IMR-90 (cell line): ENCODE measurements at regions not wholly inside any gene's neighbourhood (a gene's known extent, or its start where the extent isn't known, plus 50 kb on each side); places are given as distances from the start of the nearest gene placed in this dataset.

Experiments
- ATAC-seq: fragments of 200-7000 bp; cut with Tn5 transposase; 2 replicates; pipeline ENCODE4 v1.9.1; 2020; ENCODE audit warnings: low read depth, mild to moderate bottlenecking, moderate library complexity
- BruUV-seq: library from RNA; stranded (reverse); fragments of 400-500 nt; replicated peaks from 2 replicates; lab custom pipeline; 2021; lab: Mats Ljungman, UMichigan
- CTCF ChIA-PET: fragments of 300-600 bp; formaldehyde crosslinking; extraction: SDS; loops from one replicate; lab custom pipeline; 2021; ENCODE audit warnings: antibody characterized with exemption; lab: Yijun Ruan, JAX
- POLR2A ChIA-PET: fragments of 300-600 bp; sonication (Branson Sonifier 250); formaldehyde crosslinking; loops from one replicate; lab custom pipeline; 2022; ENCODE audit warnings: antibody characterized with exemption; ENCODE audit not compliant: unreplicated experiment; lab: Charles Lee
- DNase-seq: peaks from one replicate; pipeline ENCODE4 v3.0.0; 2013
- H2AFZ ChIP-seq: replicated peaks from 2 replicates; pipeline ENCODE3; 2013; ENCODE audit warnings: low read length, mild to moderate bottlenecking; ENCODE audit not compliant: poor library complexity
- H2AK5ac ChIP-seq: 2 replicates; pipeline ENCODE4 v1.6.1; 2013; ENCODE audit warnings: low read depth, low read length, inconsistent platforms
- H2AK9ac ChIP-seq: replicated peaks from 2 replicates; pipeline ENCODE3; 2013; ENCODE audit warnings: mild to moderate bottlenecking, low read depth, low read length, moderate library complexity; ENCODE audit not compliant: poor library complexity
- H2BK120ac ChIP-seq: 2 replicates; pipeline ENCODE4 v1.6.1; 2013; ENCODE audit warnings: low read depth, low read length, inconsistent platforms
- H2BK15ac ChIP-seq: 3 replicates; pipeline ENCODE4 v1.6.1; 2013; ENCODE audit warnings: low read depth, low read length, inconsistent platforms
- H2BK20ac ChIP-seq: 2 replicates; pipeline ENCODE4 v1.6.1; 2013; ENCODE audit warnings: low read depth, mild to moderate bottlenecking, inconsistent platforms, low read length, moderate library complexity
- H2BK5ac ChIP-seq: 2 replicates; pipeline ENCODE4 v1.6.1; 2013; ENCODE audit warnings: mild to moderate bottlenecking, low read depth, low read length, inconsistent platforms; ENCODE audit not compliant: poor library complexity, severe bottlenecking
- H3K14ac ChIP-seq: replicated peaks from 2 replicates; pipeline ENCODE4 v1.6.1; 2013; ENCODE audit warnings: low read depth, low read length, inconsistent platforms
- H3K18ac ChIP-seq: 2 replicates; pipeline ENCODE4 v1.6.1; 2013; ENCODE audit warnings: low read depth, low read length, control low read depth
- H3K23ac ChIP-seq: 2 replicates; pipeline ENCODE4 v1.6.1; 2013; ENCODE audit warnings: low read depth, low read length, inconsistent platforms
- H3K27ac ChIP-seq: 2 replicates; pipeline ENCODE4 v1.5.1; 2013; ENCODE audit warnings: mild to moderate bottlenecking, control low read depth, low read length; ENCODE audit not compliant: insufficient read depth
- H3K27me3 ChIP-seq: 2 replicates; pipeline ENCODE4 v1.6.1; 2013; ENCODE audit warnings: low read length; ENCODE audit not compliant: control insufficient read depth, insufficient read depth
- H3K36me3 ChIP-seq: 2 replicates; pipeline ENCODE4 v1.6.1; 2013; ENCODE audit warnings: low read length, mixed read lengths; ENCODE audit not compliant: control insufficient read depth, insufficient read depth
- H3K4ac ChIP-seq: 2 replicates; pipeline ENCODE4 v1.6.1; 2013; ENCODE audit warnings: low read depth, low read length, inconsistent platforms
- H3K4me1 ChIP-seq: 2 replicates; pipeline ENCODE4 v1.6.1; 2013; ENCODE audit warnings: low read length, mixed read lengths; ENCODE audit not compliant: control insufficient read depth, insufficient read depth
- H3K4me2 ChIP-seq: 2 replicates; pipeline ENCODE4 v1.6.1; 2013; ENCODE audit warnings: low read depth, mild to moderate bottlenecking, control low read depth, low read length, moderate library complexity
- H3K4me3 ChIP-seq: 2 replicates; pipeline ENCODE4 v1.5.1; 2013; ENCODE audit warnings: low read depth, mild to moderate bottlenecking, control low read depth, low read length, moderate library complexity; ENCODE audit not compliant: insufficient read depth
- H3K56ac ChIP-seq: 2 replicates; pipeline ENCODE4 v1.6.1; 2013; ENCODE audit warnings: low read length, inconsistent platforms; ENCODE audit not compliant: insufficient read depth; ENCODE audit errors: extremely low read depth
- H3K79me1 ChIP-seq, 2 experiments: 2 replicates each; pipeline ENCODE4 v1.6.1; 2013; ENCODE audit warnings: low read length in 2 of 2, inconsistent platforms in 1 of 2, low read depth in 1 of 2
- H3K9ac ChIP-seq: 2 replicates; pipeline ENCODE4 v1.6.1; 2013; ENCODE audit warnings: low read depth, low read length, control low read depth
- H3K9me1 ChIP-seq: 2 replicates; pipeline ENCODE4 v1.6.1; 2013; ENCODE audit warnings: low read length, inconsistent platforms; ENCODE audit not compliant: insufficient read depth
- H3K9me3 ChIP-seq: 2 replicates; pipeline ENCODE4 v1.6.1; 2013; ENCODE audit warnings: low read length; ENCODE audit not compliant: control insufficient read depth, insufficient read depth
- H4K20me1 ChIP-seq: 2 replicates; pipeline ENCODE4 v1.6.1; 2013; ENCODE audit warnings: low read length, inconsistent platforms; ENCODE audit not compliant: insufficient read depth
- H4K5ac ChIP-seq: 2 replicates; pipeline ENCODE4 v1.6.1; 2013; ENCODE audit warnings: mild to moderate bottlenecking, low read depth, low read length, control low read depth
- H4K8ac ChIP-seq, 2 experiments: 2 replicates each; pipeline ENCODE4 v1.6.1; 2013; ENCODE audit warnings: low read depth in 2 of 2, low read length in 2 of 2, control low read depth in 1 of 2, inconsistent platforms in 1 of 2
- H4K91ac ChIP-seq: 2 replicates; pipeline ENCODE4 v1.6.1; 2013; ENCODE audit warnings: low read depth, low read length, inconsistent platforms; ENCODE audit not compliant: insufficient read depth
- BHLHE40 ChIP-seq: fragments of 150-350 bp; IDR thresholded peaks from 2 replicates; pipeline ENCODE4 v1.6.1; 2016; ENCODE audit warnings: mild to moderate bottlenecking, low read depth, low read length
- CEBPB ChIP-seq: IDR thresholded peaks from 2 replicates; pipeline ENCODE4 v1.6.1; 2012; ENCODE audit warnings: low read depth, low read length, improper control_type of control experiment
- CHD1 ChIP-seq: IDR thresholded peaks from 2 replicates; pipeline ENCODE4 v1.6.1; 2012; ENCODE audit warnings: low read depth, low read length, improper control_type of control experiment
- CTCF ChIP-seq: conservative IDR thresholded peaks from 2 replicates; pipeline ENCODE4 v1.5.1; 2012; ENCODE audit warnings: mild to moderate bottlenecking, low read depth, low read length, improper control_type of control experiment
- FOS ChIP-seq: fragments of 150-350 bp; IDR thresholded peaks from 2 replicates; pipeline ENCODE4 v1.6.1; 2016; ENCODE audit warnings: low read depth, low read length
- MAFK ChIP-seq: IDR thresholded peaks from 2 replicates; pipeline ENCODE4 v1.6.1; 2012; ENCODE audit warnings: low read depth, low read length, improper control_type of control experiment
- MAZ ChIP-seq: IDR thresholded peaks from 2 replicates; pipeline ENCODE4 v1.6.1; 2012; ENCODE audit warnings: low read depth, mild to moderate bottlenecking, low read length, improper control_type of control experiment, moderate library complexity, borderline replicate concordance
- MXI1 ChIP-seq: IDR thresholded peaks from 2 replicates; pipeline ENCODE4 v1.6.1; 2012; ENCODE audit warnings: low read depth, mild to moderate bottlenecking, low read length, moderate library complexity, borderline replicate concordance
- NFE2L2 ChIP-seq: fragments of 150-350 bp; IDR thresholded peaks from 2 replicates; pipeline ENCODE4 v1.6.1; 2016; ENCODE audit warnings: low read depth, mild to moderate bottlenecking, low read length
- POLR2A ChIP-seq: IDR thresholded peaks from 2 replicates; pipeline ENCODE4 v1.6.1; 2012; ENCODE audit warnings: mild to moderate bottlenecking, low read depth, low read length
- RAD21 ChIP-seq: IDR thresholded peaks from 2 replicates; pipeline ENCODE4 v1.6.1; 2012; ENCODE audit warnings: low read length, improper control_type of control experiment
- RCOR1 ChIP-seq: IDR thresholded peaks from 2 replicates; pipeline ENCODE4 v1.6.1; 2012; ENCODE audit warnings: mild to moderate bottlenecking, low read length, improper control_type of control experiment; ENCODE audit not compliant: insufficient replicate concordance
- RFX5 ChIP-seq: IDR thresholded peaks from 2 replicates; pipeline ENCODE4 v1.8.0; 2012; ENCODE audit warnings: low read depth, mild to moderate bottlenecking, low read length, moderate library complexity
- SMC3 ChIP-seq: fragments of 150-350 bp; IDR thresholded peaks from 2 replicates; pipeline ENCODE4 v1.6.1; 2016; ENCODE audit warnings: low read depth, mild to moderate bottlenecking, antibody characterized with exemption, low read length, moderate library complexity
- USF2 ChIP-seq: fragments of 150-350 bp; IDR thresholded peaks from 2 replicates; pipeline ENCODE4 v1.6.1; 2017; ENCODE audit warnings: mild to moderate bottlenecking, antibody characterized with exemption, low read length, low read depth
- WGBS, 2 experiments: methylation state at CpG; one replicate each; pipeline versions ENCODE4 v1.1.5 to v1.1.7; 2013; ENCODE audit warnings: missing lambda C conversion rate in 2 of 2; ENCODE audit not compliant: insufficient read length in 1 of 2; ENCODE audit errors: extremely low coverage in 2 of 2; 5-methylcytosine and 5-hydroxymethylcytosine counted together
- dilution Hi-C: fragments of 300-500 bp; cut with HindIII; formaldehyde crosslinking; loops from one replicate; pipeline ENCODE4 v1.14.3; 2018; ENCODE audit warnings: low sequenced_read_pairs; ENCODE audit not compliant: unreplicated experiment
- in situ Hi-C: fragments of 300-500 bp; cut with MboI; formaldehyde crosslinking; loops from 3 replicates; pipeline ENCODE4 v1.14.3; 2019; ENCODE audit warnings: low sequenced_read_pairs, inconsistent platforms, mixed read lengths
- intact Hi-C: fragments of 100-400 bp; cut with micrococcal nuclease; formaldehyde crosslinking; loops from 2 replicates; pipeline ENCODE4 v1.10.0; 2022
- TF ChIP-seq, protein P1 (sequence below): fragments of 150-350 bp; IDR thresholded peaks from 2 replicates; pipeline ENCODE4 v1.6.1; 2016; ENCODE audit warnings: low read depth, mild to moderate bottlenecking, low read length, moderate library complexity, borderline replicate concordance

DNA sequence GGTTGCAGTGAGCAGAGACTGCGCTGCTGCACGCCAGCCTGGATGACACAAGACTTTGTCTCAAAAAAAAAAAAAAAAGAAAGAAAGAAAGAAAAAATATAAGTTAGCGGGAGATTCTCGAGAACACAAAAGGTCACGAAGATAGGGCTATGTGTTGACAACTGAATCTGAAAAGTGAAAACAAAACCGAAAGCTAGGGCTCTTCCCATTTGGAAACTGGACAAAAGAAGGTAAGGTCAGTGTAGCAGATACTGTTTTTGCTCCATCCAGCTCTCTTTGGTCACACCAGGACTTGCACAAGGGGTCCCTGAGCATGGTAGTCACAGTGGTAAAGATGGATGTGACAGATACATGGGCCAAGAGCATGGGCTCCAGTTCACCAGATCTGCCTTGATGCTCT is 60.4 kb upstream of the MAP10 start:
- Histone ChIP-seq H2BK120ac (no peak overlapping the region), H3K23ac (no peak overlapping the region), H2AFZ (no peak overlapping the region), H2BK15ac (no peak overlapping the region), H3K4me2 (no peak overlapping the region), H4K20me1 (no peaks in the 10 kb centered on the region), H3K9ac (no peak overlapping the region), H3K79me1 (no peaks in the 10 kb centered on the region), H2BK5ac (no peak overlapping the region), H3K27me3 (no peaks in the 10 kb centered on the region), H3K9me3 (peaks cover 10% of the 10 kb centered on the region), H4K91ac (no peak overlapping the region), H3K36me3 (no peaks in the 10 kb centered on the region), H3K4me3 (no peak overlapping the region), H3K18ac (no peak overlapping the region), H2BK20ac (no peak overlapping the region), H3K56ac (no peak overlapping the region), H3K27ac (no peak overlapping the region), H4K8ac (no peak overlapping the region), H4K5ac (no peak overlapping the region; the same call in 1 of the 2 replicates), H2AK5ac (no peak overlapping the region), H2AK9ac (no peak overlapping the region), H3K14ac (no peak overlapping the region), H3K4ac (no peak overlapping the region), H3K4me1 (no peaks in the 10 kb centered on the region), H3K9me1 (no peaks in the 10 kb centered on the region)
- intact Hi-C loops (no loop called here), dilution Hi-C loops (no loop called here), in situ Hi-C loops (no loop called here)
- no peak for DNase-seq
- no TSS peak for BruUV-seq
- CTCF ChIA-PET, result no interaction called here
- WGBS, 2 experiments, result 66% methylated on average over 3 of the region's 6 CpGs; no CpG with 5 or more reads in 1 of the 2 experiments
- no peak for TF ChIP-seq NFE2L2
- TF ChIP-seq MXI1, result no peak
- no peak for TF ChIP-seq RCOR1
- no peak for TF ChIP-seq CTCF
- no peak for TF ChIP-seq RFX5
- no peak for TF ChIP-seq POLR2A
- TF ChIP-seq FOS, result no peak
- TF ChIP-seq, protein P1, sequence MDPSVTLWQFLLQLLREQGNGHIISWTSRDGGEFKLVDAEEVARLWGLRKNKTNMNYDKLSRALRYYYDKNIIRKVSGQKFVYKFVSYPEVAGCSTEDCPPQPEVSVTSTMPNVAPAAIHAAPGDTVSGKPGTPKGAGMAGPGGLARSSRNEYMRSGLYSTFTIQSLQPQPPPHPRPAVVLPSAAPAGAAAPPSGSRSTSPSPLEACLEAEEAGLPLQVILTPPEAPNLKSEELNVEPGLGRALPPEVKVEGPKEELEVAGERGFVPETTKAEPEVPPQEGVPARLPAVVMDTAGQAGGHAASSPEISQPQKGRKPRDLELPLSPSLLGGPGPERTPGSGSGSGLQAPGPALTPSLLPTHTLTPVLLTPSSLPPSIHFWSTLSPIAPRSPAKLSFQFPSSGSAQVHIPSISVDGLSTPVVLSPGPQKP, result no peak
- TF ChIP-seq CEBPB, result no peak
- TF ChIP-seq MAZ, result no peak
- no peak for TF ChIP-seq USF2
- TF ChIP-seq BHLHE40, result no peak
- no peak for TF ChIP-seq SMC3
- TF ChIP-seq CHD1, result no peak
- TF ChIP-seq MAFK, result no peak
- TF ChIP-seq RAD21, result no peak
- ATAC-seq, result no peak
- POLR2A ChIA-PET, result no interaction called here
